Progenitor cell of endocrine pancreas (in vitro differentiated cells): ENCODE measurements at regions not wholly inside any gene's neighbourhood (a gene's known extent, or its start where the extent isn't known, plus 50 kb on each side); places are given as distances from the start of the nearest gene placed in this dataset.

Experiments
- DNase-seq: peaks from one replicate; pipeline ENCODE4 v3.0.0; 2021; ENCODE audit warnings: low spot score; ENCODE audit not compliant: unreplicated experiment
- H3K27ac Mint-ChIP-seq: 2 replicates; pipeline ENCODE4 v1.8.0; 2021; ENCODE audit warnings: mild to moderate bottlenecking, moderate library complexity, mixed read lengths
- H3K27me3 Mint-ChIP-seq: 2 replicates; pipeline ENCODE4 v1.8.0; 2021; ENCODE audit warnings: mixed read lengths
- H3K36me3 Mint-ChIP-seq: 2 replicates; pipeline ENCODE4 v1.8.0; 2022; ENCODE audit warnings: mixed read lengths; ENCODE audit not compliant: insufficient read depth
- H3K4me1 Mint-ChIP-seq: 2 replicates; pipeline ENCODE4 v1.8.0; 2021; ENCODE audit warnings: low read depth, mixed read lengths
- H3K4me3 Mint-ChIP-seq: 2 replicates; pipeline ENCODE4 v1.8.0; 2021; ENCODE audit warnings: low read depth, mild to moderate bottlenecking, moderate library complexity, mixed read lengths
- H3K9me3 Mint-ChIP-seq: 2 replicates; pipeline ENCODE4 v1.8.0; 2021; ENCODE audit warnings: low read depth, mixed read lengths
- CTCF ChIP-seq: fragments of 200-600 bp; sonication (generic); IDR thresholded peaks from one replicate; pipeline ENCODE4 v1.5.0; 2021; ENCODE audit warnings: antibody characterized with exemption, mild to moderate bottlenecking; ENCODE audit not compliant: unreplicated experiment

GRCh38 chr6:147016440-147016839 lies 187.8 kb upstream of the STXBP5 start:
- Mint-ChIP-seq H3K9me3 (no peaks in the 10 kb centered on the region), H3K4me1 (no peaks in the 10 kb centered on the region), H3K27ac (no peak overlapping the region), H3K27me3 (no peaks in the 10 kb centered on the region), H3K4me3 (no peak overlapping the region), H3K36me3 (no peaks in the 10 kb centered on the region)
- TF ChIP-seq CTCF, result no peak
- DNase-seq, result no peak

GRCh38 chr6:147017153-147017552 lies 187.1 kb upstream of the STXBP5 start:
- no peaks in the 10 kb centered on the region for H3K4me1 Mint-ChIP-seq
- DNase-seq, result no peak
- H3K9me3 Mint-ChIP-seq, result no peaks in the 10 kb centered on the region
- H3K4me3 Mint-ChIP-seq, result no peak overlapping the region
- TF ChIP-seq CTCF, result no peak
- no peaks in the 10 kb centered on the region for H3K27me3 Mint-ChIP-seq
- H3K27ac Mint-ChIP-seq, result no peak overlapping the region
- H3K36me3 Mint-ChIP-seq, result no peaks in the 10 kb centered on the region

- Mint-ChIP-seq H3K4me3 (no peak overlapping the region), H3K36me3 (no peaks in the 10 kb centered on the region), H3K4me1 (no peaks in the 10 kb centered on the region), H3K9me3 (no peaks in the 10 kb centered on the region), H3K27ac (no peak overlapping the region), H3K27me3 (no peaks in the 10 kb centered on the region)
- no peak for TF ChIP-seq CTCF
- DNase-seq, result no peak
These were observed 185.2 kb upstream of the STXBP5 start for GRCh38 chr6:147019001-147019400.

GRCh38 chr6:147022041-147022440 lies 182.2 kb upstream of the STXBP5 start:
- Mint-ChIP-seq H3K9me3 (peaks cover 2% of the 10 kb centered on the region), H3K4me3 (no peak overlapping the region), H3K27ac (no peak overlapping the region), H3K36me3 (no peaks in the 10 kb centered on the region), H3K4me1 (no peaks in the 10 kb centered on the region), H3K27me3 (no peaks in the 10 kb centered on the region)
- DNase-seq, result no peak
- no peak for TF ChIP-seq CTCF

GRCh38 chr6:147023148-147023547 lies 181.1 kb upstream of the STXBP5 start:
- no peak overlapping the region for H3K27ac Mint-ChIP-seq
- no peak overlapping the region for H3K4me3 Mint-ChIP-seq
- TF ChIP-seq CTCF, result no peak
- no peaks in the 10 kb centered on the region for H3K36me3 Mint-ChIP-seq
- H3K4me1 Mint-ChIP-seq, result no peaks in the 10 kb centered on the region
- no peak for DNase-seq
- no peaks in the 10 kb centered on the region for H3K27me3 Mint-ChIP-seq
- peaks cover 2% of the 10 kb centered on the region for H3K9me3 Mint-ChIP-seq

GRCh38 chr6:147023581-147023980 lies 180.6 kb upstream of the STXBP5 start:
- no peak for DNase-seq
- TF ChIP-seq CTCF, result no peak
- H3K4me3 Mint-ChIP-seq, result no peak overlapping the region
- no peaks in the 10 kb centered on the region for H3K36me3 Mint-ChIP-seq
- H3K27me3 Mint-ChIP-seq, result no peaks in the 10 kb centered on the region
- H3K27ac Mint-ChIP-seq, result no peak overlapping the region
- H3K9me3 Mint-ChIP-seq, result peaks cover 2% of the 10 kb centered on the region
- H3K4me1 Mint-ChIP-seq, result no peaks in the 10 kb centered on the region
